ENCODE measurements at regions not wholly inside any gene's neighbourhood (a gene's known extent, or its start where the extent isn't known, plus 50 kb on each side); places are given as distances from the start of the nearest gene placed in this dataset.
"Not testable (repeated sequence)": the region's sequence is repeated elsewhere in the genome, so short reads cannot be mapped to it uniquely, and the experiment has no call there.

DNA sequence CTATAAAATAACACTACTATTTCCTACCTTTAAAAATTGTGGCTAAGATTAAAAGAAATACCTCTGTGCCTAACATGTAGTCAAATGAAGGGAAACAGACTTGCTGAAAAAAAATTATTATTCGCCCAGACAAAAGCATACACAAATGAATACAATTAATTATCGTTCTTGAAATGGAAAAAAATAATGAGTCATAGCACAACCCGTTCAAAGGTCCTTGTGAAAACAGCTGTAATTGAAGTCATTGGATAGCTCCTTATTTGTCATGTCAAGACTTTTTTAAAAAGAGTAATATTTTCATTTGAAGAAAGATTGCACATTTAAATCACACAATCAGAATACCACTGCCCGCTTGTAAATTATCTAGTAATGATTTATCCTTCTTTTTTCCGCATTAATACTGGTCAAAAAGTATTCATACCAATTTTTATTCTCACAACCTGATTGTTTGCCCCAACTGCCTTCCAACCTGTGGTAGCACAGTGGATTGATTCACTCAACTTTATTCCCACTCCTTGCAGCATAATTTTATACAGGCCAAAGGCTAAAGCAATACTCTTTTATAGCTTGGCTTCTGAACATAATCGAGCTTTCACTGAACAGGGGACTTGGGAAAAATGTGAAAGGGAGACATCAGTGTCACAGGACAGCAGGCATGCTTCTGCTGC, 655.2 kb upstream of the MAP3K7 start:
- DNase-seq, result no peak

DNA sequence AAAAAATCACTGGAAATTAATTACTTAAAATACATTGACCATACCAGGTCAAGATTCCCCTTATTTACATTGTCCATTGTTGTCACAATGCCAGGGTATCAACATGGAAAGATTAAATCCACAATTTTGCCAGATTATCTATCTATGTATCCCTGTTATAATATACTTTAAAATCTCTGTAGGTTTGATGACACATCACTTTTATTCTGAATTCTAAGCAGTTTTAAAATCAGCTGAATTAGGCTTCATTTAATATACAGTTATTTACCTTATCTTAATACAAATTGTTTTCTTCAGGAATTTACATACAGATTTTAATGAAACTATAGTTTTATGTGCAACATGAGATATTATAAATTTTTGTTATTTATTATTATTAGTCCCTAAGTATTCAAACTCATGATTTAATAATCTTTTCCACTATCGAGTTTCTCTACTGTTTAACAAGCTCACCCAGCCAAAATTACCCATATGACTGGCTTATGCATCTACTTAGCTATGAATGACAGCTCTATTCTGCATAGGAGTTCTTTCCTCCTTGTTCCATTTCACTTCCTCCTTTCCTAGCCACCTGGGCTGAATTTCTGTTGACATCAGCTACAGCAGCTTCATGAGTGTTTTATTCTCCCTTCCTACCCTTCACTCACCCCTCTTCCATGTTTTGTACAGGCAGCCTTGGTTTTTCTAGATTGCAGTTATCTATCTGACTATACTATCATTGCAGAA, 654.2 kb upstream of the MAP3K7 start:
- no peak for DNase-seq

DNA sequence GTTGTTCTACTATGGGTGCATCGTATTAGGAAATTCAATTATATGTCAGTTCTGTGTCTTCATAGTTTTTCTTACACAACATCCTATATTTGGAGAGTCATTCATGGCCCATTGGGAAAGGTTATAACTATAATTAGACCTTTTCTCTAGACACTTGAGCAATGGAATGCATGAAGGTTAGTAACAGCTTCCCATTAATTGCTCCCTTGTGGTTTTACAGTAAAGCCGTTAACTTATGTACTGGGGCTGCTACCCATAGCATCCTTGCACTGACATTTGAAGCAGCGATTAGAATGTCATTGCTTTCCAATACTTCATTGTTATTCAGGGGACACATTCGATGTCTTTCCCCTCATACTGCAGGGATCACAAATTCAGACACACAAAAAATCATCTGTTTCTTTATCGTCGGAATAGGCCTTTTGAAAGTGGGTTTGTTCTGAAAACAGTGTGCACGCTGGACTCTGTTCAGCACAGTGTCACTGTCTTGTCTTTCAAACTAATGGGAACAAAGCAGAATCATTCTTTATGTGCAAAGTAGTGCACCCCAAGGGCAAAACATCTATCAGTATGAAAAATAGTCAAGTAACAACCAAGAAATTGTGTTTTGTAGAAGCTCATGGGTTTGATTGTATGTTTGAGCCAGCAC, 634.3 kb upstream of the MAP3K7 start:
- no peak for DNase-seq

DNA sequence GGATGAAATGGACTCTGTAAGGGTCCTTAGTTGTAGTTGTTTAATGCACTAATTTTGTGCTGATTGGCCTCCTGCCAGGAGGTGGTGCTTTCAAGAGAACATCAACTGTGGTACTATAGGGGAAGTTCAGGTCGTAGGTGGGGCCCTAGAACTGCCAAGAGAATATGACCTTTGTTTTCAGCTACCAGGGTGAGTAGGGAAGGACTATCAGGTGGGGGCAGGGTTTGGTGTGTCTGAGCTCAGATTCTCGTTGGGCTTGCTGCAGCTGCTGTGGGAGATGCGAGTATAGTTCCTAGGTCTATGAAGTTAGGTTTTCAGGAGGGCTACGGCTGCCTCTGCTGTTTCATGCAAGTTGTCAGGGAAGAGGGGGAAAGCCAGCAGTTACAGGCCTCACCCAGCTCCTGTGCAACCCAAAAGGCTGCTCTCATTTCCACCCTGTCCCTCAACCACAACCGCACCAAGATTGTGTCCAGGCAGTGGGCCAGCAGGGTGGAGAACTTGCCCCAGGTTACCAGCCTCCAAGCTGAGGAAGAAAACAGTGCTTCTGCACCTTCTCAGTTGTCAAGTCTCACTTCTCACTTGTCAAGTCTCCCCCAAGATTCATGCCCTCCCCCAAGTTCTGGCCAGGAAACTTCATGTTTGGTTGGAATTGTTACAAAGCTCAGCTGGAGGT, 626.5 kb upstream of the MAP3K7 start:
- no peak for DNase-seq

DNA sequence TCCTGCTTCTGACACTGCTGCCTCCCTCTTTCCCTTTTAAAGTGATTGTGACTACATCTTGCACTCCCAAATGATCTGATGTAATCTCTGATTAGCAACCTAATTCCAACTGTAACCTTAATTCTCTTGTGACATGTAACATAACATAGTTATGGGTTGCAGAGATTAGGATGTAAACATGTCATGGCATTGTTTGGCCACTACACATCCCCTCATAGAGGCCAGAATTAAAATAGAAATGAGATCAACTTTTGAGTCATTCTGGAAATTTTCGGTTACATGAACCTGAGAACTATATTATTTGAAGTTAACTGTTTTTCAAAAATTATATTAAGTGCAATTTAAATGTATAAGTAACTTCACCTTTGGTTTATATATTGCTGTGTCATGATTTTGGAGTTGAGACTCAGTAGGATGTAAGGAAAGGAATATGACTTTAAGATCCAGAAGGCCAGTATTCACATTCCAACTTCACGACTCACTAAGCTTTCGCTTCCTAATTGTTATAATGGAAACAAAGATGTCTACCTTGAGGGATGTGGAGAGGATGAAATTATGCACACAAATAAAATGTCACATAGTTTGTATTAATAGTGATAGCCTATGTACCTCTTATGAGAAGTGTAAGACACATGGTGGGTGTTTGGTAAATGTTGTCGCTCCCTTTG, 611.9 kb upstream of the MAP3K7 start:
- DNase-seq, result no peak

DNA sequence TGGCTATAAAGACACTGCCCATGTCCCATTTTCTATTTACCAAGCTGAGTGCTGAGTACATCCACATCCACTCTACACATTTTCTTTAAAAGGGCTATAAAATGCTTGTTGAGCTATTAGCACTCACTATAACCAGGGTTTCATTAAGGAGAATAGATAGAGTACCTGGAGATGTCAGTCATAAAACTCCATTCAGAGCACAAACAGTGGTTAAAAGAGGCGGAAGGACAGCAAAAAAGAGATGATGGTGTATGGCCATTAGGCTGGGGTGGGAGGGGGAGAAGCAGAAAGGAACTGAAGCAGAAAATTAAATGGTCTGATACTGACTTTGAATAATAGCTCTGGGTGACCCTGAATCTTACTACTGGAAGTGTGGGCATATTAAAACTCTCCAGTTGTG, 609.9 kb upstream of the MAP3K7 start:
- no peak for DNase-seq

DNA sequence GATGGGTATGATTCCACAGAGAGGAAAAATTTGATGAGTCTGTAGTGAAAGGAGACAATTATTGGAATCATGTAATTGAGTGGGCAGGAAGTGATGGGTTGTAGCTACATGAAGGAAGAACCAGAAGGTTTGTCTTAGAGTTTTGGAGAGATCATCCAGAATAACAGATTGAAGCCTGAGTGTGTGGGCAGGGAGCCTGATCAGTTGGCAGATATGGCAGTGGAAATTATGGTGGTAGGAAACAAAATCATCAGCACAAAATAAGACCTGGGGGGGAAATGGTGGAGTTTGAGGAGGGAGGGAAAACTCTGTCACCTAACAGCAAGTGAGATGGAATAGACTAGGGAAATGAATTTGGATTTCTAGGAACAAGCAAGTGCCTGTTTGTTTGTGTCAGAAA, 606.6 kb upstream of the MAP3K7 start:
- DNase-seq, result no peak

DNA sequence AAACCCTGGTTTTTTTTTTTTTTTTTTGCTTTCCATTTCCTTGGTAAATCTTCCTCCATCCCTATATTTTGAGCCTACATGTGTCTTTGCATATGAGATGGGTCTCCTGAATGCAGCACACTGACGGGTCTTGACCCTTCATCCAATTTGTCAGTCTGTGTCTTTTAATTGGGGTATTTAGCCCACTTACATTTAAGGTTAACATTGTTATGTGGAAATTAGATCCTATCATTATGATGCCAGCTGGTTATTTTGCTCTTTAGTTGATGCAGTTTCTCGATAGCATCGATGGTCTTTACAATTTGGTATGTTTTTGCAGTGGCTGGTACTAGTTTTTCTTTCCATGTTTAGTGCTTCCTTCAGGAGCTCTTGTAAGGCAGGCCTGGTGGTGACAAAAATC, 603.2 kb upstream of the MAP3K7 start:
- DNase-seq, result not testable (repeated sequence)

DNA sequence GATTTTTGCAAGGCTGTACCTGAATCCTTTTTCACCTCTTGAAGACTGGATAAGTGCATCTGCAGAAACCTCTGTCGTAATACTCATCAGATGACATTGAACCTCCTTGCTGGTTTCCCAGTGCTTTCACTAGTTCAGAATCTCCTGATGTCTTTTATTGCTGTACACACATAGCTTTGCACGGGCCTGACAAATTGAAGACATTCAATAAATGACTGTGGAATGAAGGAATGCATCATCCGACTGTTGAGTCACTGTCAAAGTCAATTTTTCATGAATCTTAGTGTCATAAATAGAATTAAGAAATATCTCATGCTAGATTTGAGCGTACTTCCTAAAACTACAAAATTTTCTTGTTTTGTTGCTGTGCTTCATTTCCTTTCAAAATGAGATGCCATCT, 598.2 kb upstream of the MAP3K7 start:
- DNase-seq, result no peak

DNA sequence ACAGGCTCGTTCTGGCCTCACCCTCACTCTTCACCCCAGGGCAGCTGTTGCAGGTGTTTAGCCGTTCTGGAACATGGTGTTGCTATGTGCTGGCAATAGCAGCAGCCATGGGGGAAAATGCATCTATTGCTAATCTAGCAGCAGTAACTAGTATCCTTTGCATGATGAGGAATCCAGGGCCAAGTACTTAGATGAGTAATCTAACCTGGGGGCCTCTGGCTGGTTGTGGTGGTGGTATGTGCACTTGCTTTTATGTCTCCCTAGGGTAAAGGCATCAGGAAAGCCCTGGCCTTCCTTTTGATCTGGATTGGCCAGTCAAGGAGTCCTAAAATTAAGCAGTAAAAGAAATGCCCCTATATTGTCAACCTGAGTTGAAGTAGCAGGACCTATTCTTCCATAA, 594.5 kb upstream of the MAP3K7 start:
- no peak for DNase-seq

DNA sequence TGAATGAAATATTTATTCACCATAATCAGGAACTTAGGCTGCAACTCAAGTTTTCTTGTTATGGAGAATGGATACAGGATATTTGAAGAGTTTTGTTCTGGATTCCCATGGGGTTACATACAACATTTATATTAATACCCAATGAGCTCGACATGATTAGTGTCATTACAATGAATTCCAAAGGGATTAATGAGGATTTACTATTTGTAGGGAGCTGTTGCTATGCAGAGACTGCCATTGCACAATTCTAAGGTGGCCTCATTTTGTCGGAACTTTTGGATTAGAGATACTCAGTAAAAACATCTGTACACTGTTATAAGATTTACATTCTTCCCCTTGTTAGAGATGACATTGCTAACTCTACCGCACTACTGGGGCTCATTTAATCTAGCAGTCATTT, 586.8 kb upstream of the MAP3K7 start:
- no peak for DNase-seq

DNA sequence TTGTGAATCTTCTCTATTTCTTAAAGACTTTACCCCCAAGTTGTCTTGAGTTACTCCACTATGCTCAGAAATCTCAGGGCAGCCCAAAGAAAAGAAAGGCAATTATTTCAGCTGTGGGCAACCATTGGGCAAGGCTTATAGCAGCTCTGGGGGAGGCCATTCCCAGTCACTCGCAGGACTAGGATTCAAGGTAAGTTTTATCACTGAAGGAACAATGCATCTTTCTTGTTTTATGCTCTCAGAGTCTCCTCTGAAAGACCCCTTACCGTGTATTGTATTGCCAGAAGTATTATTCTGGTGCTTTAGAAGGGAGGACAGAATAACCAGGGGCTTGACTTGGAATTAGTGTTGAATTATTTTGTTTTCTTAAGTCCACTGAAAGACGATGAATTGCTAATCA, 586.3 kb upstream of the MAP3K7 start:
- no peak for DNase-seq

DNA sequence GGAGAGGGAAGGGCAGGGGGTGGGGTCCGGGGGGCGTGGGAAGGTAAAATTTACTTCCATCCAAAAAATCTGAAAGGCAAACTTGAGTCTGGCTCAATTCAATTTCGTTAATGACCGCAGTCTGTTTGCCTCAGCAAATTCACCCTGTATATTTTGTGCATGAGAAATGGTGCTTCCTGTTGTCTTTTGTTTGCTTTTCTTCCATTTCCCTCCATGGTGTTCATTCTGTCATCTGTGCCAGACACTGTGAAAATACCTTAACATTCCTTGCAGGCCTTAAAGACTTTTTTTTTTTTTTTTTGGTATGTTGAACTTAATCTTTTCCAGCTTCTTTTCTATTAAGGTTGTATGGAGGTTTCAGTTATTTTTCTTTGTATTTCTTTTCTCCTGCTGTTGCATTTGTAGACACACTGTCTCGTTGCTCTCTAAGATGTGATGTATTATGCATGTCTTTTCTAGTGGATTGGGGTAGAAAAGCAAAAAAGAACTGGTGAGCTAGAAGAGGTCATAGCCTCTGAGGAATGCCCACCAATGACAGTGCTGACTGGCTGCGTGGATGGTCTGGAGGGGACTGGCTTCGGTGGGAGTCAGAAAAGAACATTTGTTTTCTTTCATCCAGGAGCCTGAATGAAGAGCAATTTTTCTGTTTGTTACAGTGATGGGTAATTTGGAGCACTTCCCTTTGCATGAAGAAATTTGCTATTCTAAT, 585.0 kb upstream of the MAP3K7 start:
- no peak for DNase-seq

DNA sequence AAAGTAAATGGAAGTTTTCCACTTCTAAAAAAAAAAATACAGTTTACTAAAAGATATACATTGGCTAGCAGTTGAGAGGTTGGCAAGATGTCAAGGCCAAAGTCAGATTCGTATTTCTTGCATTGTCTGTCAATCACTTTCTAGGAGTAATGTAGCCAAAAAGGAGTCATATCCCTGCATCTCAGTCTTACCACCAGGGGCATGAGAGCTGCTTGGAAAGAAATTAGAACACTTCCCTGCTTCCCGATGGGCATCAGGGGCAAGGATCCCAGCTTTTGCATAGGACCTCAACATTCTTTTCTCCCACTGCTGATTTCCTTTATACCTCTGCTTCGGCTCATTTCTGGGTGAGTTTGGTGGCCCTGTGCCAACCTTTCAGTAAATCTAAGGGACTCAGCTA, 581.0 kb upstream of the MAP3K7 start:
- no peak for DNase-seq

DNA sequence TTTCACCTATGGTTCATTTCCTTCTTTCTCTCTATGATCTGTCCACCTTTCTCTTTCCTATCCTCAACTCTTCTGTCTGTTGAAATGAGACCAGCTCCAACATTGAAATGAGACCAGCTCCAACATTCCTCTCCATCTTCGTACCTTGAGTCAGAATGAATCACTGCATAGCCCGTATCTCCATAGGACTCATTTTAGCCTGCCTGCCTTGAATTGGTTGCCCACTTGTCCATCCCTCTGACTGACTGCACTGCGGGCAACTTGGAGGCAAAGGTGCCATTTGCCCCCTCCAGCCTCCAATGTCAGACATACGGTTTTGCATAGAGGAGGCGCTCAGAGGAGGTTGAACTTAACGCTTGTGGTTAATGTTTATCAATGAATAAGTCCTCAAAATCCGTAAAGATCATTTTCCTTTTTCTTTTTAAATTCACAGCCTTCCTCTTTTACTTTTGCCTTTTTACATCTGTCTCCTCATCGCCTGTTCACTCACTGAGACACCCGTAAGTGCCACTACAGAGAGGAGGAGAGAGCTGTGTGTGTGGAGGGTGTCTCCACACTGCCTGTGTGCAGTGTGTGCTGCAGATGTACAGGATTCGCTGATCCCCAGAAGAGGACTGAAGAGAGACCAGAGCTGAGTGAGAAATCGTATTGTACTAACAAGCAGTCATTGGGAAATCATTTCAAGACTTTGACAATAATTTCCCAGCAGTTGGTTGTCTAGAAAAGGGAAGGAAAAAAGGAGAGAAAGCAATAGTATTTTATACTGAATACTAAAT, 579.6 kb upstream of the MAP3K7 start:
- no peak for DNase-seq

DNA sequence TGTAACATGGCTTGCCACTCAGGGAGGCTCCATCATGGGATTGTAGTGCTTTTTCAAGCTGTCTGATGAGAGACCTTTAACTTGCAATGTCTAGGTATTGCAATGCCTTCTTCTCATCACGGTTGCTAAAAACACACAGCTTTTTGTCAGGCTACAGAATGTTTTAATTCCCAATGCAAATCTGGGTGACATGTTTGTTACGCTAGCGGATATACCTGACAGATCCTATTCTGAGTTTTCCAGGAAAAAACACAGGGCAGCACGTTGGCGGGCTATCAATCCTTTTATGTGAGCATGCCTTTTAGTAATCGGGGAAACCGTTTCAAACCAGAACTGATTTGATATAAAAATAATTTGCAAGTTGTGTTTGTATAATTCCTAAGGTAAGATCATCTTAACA, 577.2 kb upstream of the MAP3K7 start:
- DNase-seq, result no peak

DNA sequence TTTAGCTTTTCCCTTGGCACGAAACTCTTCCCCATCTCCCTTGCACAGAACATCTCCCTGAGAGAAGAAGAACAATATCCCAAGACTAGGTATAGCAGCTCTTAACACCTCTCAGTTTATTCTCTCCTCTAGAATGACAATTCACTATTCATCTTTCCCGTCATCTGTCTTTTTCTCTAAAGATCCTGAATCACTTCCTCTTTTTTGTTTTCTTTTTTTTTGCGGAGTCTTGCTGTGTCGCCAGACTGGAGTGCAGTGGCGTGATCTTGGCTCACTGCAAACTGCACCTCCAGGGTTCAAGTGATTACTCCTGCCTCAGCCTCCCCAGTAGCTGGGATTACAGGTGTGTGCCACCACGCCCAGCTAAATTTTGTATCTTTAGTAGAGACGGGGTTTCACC, 574.4 kb upstream of the MAP3K7 start:
- DNase-seq, result no peak

DNA sequence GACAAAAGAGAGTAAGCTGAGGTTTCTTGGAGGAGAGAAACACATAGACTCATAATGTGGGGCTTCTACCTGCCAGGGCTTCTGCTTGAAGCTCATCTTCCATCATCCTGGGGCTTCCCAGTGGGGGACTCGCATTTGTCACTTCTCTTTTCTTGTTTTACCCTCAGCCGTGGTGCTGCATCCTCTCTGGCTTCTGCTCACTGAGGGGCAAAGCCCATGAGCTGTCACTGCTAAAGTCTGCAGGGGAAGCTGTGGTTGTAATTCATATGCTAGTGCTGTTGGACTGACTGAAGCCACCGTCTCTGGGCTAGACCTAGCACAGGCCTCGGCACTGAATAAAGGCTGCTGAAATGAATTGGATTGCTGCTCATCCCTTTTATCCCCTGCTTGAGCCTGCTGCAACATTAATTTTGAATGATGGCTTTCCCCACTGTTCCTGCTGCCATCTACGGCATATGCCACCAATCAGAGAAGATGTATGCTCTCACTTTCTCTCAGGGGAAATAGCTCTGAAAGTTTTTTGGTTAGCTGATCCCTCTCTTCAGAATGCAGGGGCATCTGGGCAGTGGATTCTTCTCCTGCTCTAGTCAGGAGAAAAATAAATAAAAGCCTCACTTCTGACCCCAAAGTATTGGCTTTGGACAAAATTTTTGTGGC, 568.4 kb upstream of the MAP3K7 start:
- DNase-seq, result no peak

DNA sequence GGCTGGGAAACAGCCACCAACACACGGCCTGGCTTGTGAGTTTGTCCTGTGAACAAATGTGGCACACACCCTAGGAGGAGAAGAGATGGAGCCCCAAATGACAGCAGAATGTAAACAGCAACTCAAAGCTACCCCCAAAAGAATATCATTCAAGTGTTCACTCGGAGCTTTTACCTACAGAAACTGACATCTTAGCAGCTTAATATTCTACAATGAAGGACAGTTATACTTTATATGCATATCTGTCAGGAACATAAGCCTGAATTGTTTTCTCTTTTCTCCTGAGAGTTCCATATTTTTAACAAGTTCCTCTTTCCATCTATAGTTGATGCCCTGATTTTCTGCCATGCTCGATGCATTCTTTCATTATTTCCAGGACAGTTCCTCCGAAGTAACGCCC, 566.0 kb upstream of the MAP3K7 start:
- no peak for DNase-seq

DNA sequence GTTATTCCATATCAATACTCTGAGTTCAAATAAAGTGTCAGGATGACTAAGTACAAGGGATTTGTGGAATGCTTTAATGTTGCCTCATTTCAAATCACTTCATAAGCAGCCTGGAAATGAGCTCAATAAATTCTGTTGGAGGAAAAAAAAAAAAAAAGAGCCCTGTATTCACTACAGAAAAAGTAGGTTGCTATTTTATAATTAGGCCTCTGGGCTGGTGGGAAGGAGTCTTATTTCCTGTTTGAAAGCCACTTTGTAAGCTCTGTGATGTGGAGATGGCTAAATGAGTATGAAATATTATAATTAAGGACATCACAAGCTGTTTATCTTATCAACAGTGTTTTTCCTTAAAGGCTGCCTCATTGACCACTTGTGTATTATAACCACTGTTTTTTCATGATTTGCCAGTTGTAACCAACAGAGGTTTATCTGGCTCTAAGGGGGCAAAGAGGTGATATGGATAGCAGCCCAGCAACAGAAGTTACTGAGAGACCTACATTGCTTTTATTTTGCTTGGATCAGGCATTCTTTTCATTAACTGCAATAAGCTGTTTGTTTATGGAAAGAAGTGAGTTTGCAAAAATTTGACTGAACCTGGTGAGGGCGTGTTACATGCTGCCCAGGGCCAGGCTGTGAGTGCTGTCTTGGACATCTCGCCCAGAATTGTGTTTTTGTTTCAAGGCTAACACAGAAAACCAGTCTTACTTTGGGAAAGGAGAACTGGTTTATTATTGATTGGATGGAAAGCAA, 563.3 kb upstream of the MAP3K7 start:
- no peak for DNase-seq
